Activated naive CD4-positive, alpha-beta T cell treated with anti-CD3 and anti-CD28 coated beads for 36 hours (primary cell): ENCODE measurements at regions not wholly inside any gene's neighbourhood (a gene's known extent, or its start where the extent isn't known, plus 50 kb on each side); places are given as distances from the start of the nearest gene placed in this dataset.

Source experiments
- CTCF ChIA-PET: fragments of 350-600 bp; sonication (Branson Sonifier 250); formaldehyde crosslinking; loops from one replicate; lab custom pipeline; 2021; ENCODE audit warnings: antibody characterized with exemption; lab: Charles Lee
- DNase-seq: peaks from one replicate; pipeline ENCODE4 v3.0.0-alpha.2; 2020
- H3K27ac Mint-ChIP-seq: one replicate; pipeline ENCODE4 v1.8.0; 2021; ENCODE audit warnings: mild to moderate bottlenecking, mixed read lengths
- H3K27me3 Mint-ChIP-seq: one replicate; pipeline ENCODE4 v1.8.0; 2021; ENCODE audit warnings: low read depth, mixed read lengths
- H3K36me3 Mint-ChIP-seq: one replicate; pipeline ENCODE4 v1.8.0; 2021; ENCODE audit warnings: low read depth, mixed read lengths
- H3K4me1 Mint-ChIP-seq: one replicate; pipeline ENCODE4 v1.8.0; 2021; ENCODE audit warnings: low read depth, mixed read lengths
- H3K4me3 Mint-ChIP-seq: one replicate; pipeline ENCODE4 v1.8.0; 2021; ENCODE audit warnings: mild to moderate bottlenecking, moderate library complexity, mixed read lengths
- H3K9me3 Mint-ChIP-seq: one replicate; pipeline ENCODE4 v1.8.0; 2021; ENCODE audit warnings: mixed read lengths
- intact Hi-C: fragments of 100-400 bp; cut with micrococcal nuclease; formaldehyde crosslinking; loops from one replicate; pipeline ENCODE4 v1.15.1; 2023

- no peak for DNase-seq
- Mint-ChIP-seq H3K9me3 (peaks cover 14% of the 10 kb centered on the region), H3K27ac (no peak overlapping the region), H3K27me3 (peaks cover 10% of the 10 kb centered on the region), H3K4me3 (no peak overlapping the region), H3K36me3 (peaks cover 2% of the 10 kb centered on the region), H3K4me1 (no peaks in the 10 kb centered on the region)
- CTCF ChIA-PET, result interaction anchor here (0.7 kb wide), 1 partner anchor 25 kb away, joined by 3 read pairs; no protein-coding TSS in a partner anchor
- intact Hi-C loops, result no loop called here
These were observed 69.7 kb downstream of the SKA1 start for GRCh38 chr18:50444539-50444938.

- intact Hi-C loops, result no loop called here
- CTCF ChIA-PET, result no interaction called here
- no peaks in the 10 kb centered on the region for H3K4me1 Mint-ChIP-seq
- DNase-seq, result no peak
- H3K9me3 Mint-ChIP-seq, result peaks cover 14% of the 10 kb centered on the region
- peaks cover 10% of the 10 kb centered on the region for H3K27me3 Mint-ChIP-seq
- H3K4me3 Mint-ChIP-seq, result no peak overlapping the region
- H3K36me3 Mint-ChIP-seq, result peaks cover 2% of the 10 kb centered on the region
- no peak overlapping the region for H3K27ac Mint-ChIP-seq
These were observed 71.8 kb downstream of the SKA1 start for GRCh38 chr18:50446629-50447028.

- CTCF ChIA-PET, result no interaction called here
These were observed 72.4 kb downstream of the SKA1 start for GRCh38 chr18:50447102-50447741.

GRCh38 chr18:50447952-50448351 lies 73.1 kb downstream of the SKA1 start:
- H3K36me3 Mint-ChIP-seq, result peaks cover 2% of the 10 kb centered on the region
- no peak for DNase-seq
- CTCF ChIA-PET, result no interaction called here
- peaks cover 14% of the 10 kb centered on the region for H3K9me3 Mint-ChIP-seq
- intact Hi-C loops, result no loop called here
- no peak overlapping the region for H3K27ac Mint-ChIP-seq
- H3K4me1 Mint-ChIP-seq, result no peaks in the 10 kb centered on the region
- peaks cover 10% of the 10 kb centered on the region for H3K27me3 Mint-ChIP-seq
- H3K4me3 Mint-ChIP-seq, result no peak overlapping the region

More at GRCh38 chr18:50447102-50447741, 72.4 kb downstream of the SKA1 start:
- no peak overlapping the region for H3K27ac Mint-ChIP-seq
- H3K36me3 Mint-ChIP-seq, result peaks cover 2% of the 10 kb centered on the region
- H3K27me3 Mint-ChIP-seq, result peaks cover 10% of the 10 kb centered on the region
- H3K9me3 Mint-ChIP-seq, result peaks cover 14% of the 10 kb centered on the region
- no peaks in the 10 kb centered on the region for H3K4me1 Mint-ChIP-seq
- no peak overlapping the region for H3K4me3 Mint-ChIP-seq
- no peak for DNase-seq
- intact Hi-C loops, result no loop called here

- Mint-ChIP-seq H3K4me1 (no peaks in the 10 kb centered on the region), H3K27ac (no peak overlapping the region)
These were observed 76.4 kb downstream of the SKA1 start for GRCh38 chr18:50451100-50451842.

GRCh38 chr18:50453014-50453680 lies 78.3 kb downstream of the SKA1 start:
- Mint-ChIP-seq H3K36me3 (no peaks in the 10 kb centered on the region), H3K4me3 (no peak overlapping the region), H3K9me3 (no peaks in the 10 kb centered on the region), H3K27ac (no peak overlapping the region), H3K27me3 (peaks cover 8% of the 10 kb centered on the region), H3K4me1 (no peaks in the 10 kb centered on the region)
- CTCF ChIA-PET, result interaction anchor here (2.7 kb wide), 1 partner anchor 24 kb away, joined by 8 read pairs; no protein-coding TSS in a partner anchor
- intact Hi-C loops, result no loop called here
- no peak for DNase-seq

More at GRCh38 chr18:50451100-50451842, 76.4 kb downstream of the SKA1 start:
- DNase-seq, result no peak
- H3K36me3 Mint-ChIP-seq, result no peaks in the 10 kb centered on the region
- no peak overlapping the region for H3K4me3 Mint-ChIP-seq
- CTCF ChIA-PET, result interaction anchor here (2.7 kb wide), 1 partner anchor 22 kb away, joined by 8 read pairs; no protein-coding TSS in a partner anchor
- H3K27me3 Mint-ChIP-seq, result peaks cover 12% of the 10 kb centered on the region
- intact Hi-C loops, result no loop called here
- H3K9me3 Mint-ChIP-seq, result no peaks in the 10 kb centered on the region

- H3K27ac Mint-ChIP-seq, result no peak overlapping the region
- peaks cover 8% of the 10 kb centered on the region for H3K27me3 Mint-ChIP-seq
- H3K9me3 Mint-ChIP-seq, result no peaks in the 10 kb centered on the region
- no peaks in the 10 kb centered on the region for H3K36me3 Mint-ChIP-seq
- no peak for DNase-seq
- CTCF ChIA-PET, result no interaction called here
- intact Hi-C loops, result no loop called here
- no peaks in the 10 kb centered on the region for H3K4me1 Mint-ChIP-seq
- H3K4me3 Mint-ChIP-seq, result no peak overlapping the region
These were observed 78.9 kb downstream of the SKA1 start for GRCh38 chr18:50453732-50454131.

- Mint-ChIP-seq H3K4me1 (no peaks in the 10 kb centered on the region), H3K9me3 (no peaks in the 10 kb centered on the region), H3K36me3 (no peaks in the 10 kb centered on the region), H3K4me3 (no peak overlapping the region), H3K27me3 (peaks cover 6% of the 10 kb centered on the region), H3K27ac (no peak overlapping the region)
- intact Hi-C loops, result no loop called here
- no peak for DNase-seq
- CTCF ChIA-PET, result no interaction called here
These were observed 79.6 kb downstream of the SKA1 start for GRCh38 chr18:50454387-50454988.

GRCh38 chr18:50456285-50456684 lies 81.4 kb downstream of the SKA1 start:
- H3K36me3 Mint-ChIP-seq, result no peaks in the 10 kb centered on the region
- H3K27me3 Mint-ChIP-seq, result peaks cover 6% of the 10 kb centered on the region
- DNase-seq, result no peak
- no peak overlapping the region for H3K4me3 Mint-ChIP-seq
- H3K4me1 Mint-ChIP-seq, result no peaks in the 10 kb centered on the region
- no peak overlapping the region for H3K27ac Mint-ChIP-seq
- CTCF ChIA-PET, result no interaction called here
- H3K9me3 Mint-ChIP-seq, result peaks cover 2% of the 10 kb centered on the region
- intact Hi-C loops, result no loop called here

GRCh38 chr18:50457639-50458038 lies 82.8 kb downstream of the SKA1 start:
- no peak for DNase-seq
- Mint-ChIP-seq H3K9me3 (peaks cover 2% of the 10 kb centered on the region), H3K4me1 (no peaks in the 10 kb centered on the region), H3K27me3 (peaks cover 8% of the 10 kb centered on the region), H3K36me3 (no peaks in the 10 kb centered on the region), H3K4me3 (no peak overlapping the region), H3K27ac (no peak overlapping the region)
- CTCF ChIA-PET, result no interaction called here
- intact Hi-C loops, result no loop called here

- Mint-ChIP-seq H3K4me1 (no peaks in the 10 kb centered on the region), H3K27ac (no peak overlapping the region), H3K27me3 (peaks cover 9% of the 10 kb centered on the region), H3K9me3 (peaks cover 2% of the 10 kb centered on the region), H3K4me3 (no peak overlapping the region), H3K36me3 (no peaks in the 10 kb centered on the region)
- intact Hi-C loops, result no loop called here
- no peak for DNase-seq
- CTCF ChIA-PET, result no interaction called here
These were observed 83.5 kb downstream of the SKA1 start for GRCh38 chr18:50458366-50458765.

- no peak for DNase-seq
- Mint-ChIP-seq H3K4me3 (no peak overlapping the region), H3K27me3 (peaks cover 7% of the 10 kb centered on the region), H3K4me1 (no peaks in the 10 kb centered on the region), H3K9me3 (peaks cover 2% of the 10 kb centered on the region), H3K36me3 (no peaks in the 10 kb centered on the region), H3K27ac (no peak overlapping the region)
- intact Hi-C loops, result no loop called here
- CTCF ChIA-PET, result no interaction called here
These were observed 84.0 kb downstream of the SKA1 start for GRCh38 chr18:50458796-50459195.
